DMS 273 treated with DMSO at 0.1 percent for 48 hours (cell line): ENCODE measurements at regions not wholly inside any gene's neighbourhood (a gene's known extent, or its start where the extent isn't known, plus 50 kb on each side); places are given as distances from the start of the nearest gene placed in this dataset.
"Not testable (repeated sequence)": the region's sequence is repeated elsewhere in the genome, so short reads cannot be mapped to it uniquely, and the experiment has no call there.

Experiments used
- DNase-seq: peaks from one replicate; lab custom pipeline; 2025; lab: John Stamatoyannopoulos, UW

GRCh38 chr6:49370518-49370917, 92.5 kb downstream of the MMUT start:
- no peak for DNase-seq

DNA sequence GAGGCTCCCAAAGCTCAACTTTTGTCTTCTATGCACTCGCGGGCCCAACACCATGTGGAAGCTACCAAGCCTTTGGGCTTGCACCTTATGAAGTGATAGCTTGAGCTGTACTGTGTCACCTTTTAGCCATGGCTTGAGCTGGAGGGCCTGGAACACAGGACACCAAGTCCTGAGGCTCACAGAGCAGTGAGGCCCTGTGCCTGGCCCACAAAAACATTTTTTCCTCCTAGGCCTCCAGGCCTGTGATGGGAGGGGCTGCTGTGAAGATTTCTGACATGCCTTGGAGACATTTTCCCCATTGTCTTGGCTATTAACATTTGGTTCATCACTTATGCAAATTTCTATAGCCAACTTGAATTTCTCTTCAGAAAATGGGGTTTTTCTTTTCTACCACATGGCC, 96.5 kb downstream of the MMUT start:
- no peak for DNase-seq

DNA sequence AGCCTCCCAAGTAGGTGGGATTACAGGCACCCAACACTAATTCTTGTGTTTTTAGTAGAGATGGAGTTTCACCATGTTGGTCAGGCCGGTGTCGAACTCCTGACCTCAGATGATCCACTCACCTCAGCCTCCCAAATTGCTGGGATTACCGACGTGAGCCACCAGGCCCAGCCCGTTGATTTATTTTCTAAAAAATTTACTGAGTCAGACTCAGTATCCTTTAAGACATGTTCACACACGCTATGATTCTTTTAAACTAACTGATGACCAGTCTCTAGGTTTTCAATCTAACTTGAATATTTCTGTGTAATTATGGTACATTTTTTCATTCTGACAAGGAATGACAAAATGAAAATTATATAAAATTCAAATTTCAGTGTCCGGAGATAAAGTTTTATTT, 114.5 kb downstream of the MMUT start:
- no peak for DNase-seq

DNA sequence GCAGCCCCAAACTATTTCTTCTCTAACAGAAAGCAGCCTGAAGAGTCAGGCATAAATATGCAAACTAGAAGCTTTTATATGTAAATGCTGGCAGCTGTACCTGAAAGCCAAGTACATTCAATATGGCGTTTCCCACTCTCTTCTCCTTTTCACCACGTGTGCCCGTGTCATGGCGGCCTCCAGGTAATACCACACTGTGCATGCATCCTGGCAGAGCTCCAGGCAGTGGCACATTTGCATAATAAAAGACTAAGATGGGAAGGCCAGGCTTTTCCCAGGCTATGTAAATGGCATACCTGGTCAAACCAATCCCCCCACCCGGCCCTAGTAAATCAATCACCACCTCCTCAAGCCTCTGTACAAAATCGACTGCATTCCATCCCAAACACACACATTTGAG, 120.6 kb downstream of the MMUT start:
- no peak for DNase-seq

DNA sequence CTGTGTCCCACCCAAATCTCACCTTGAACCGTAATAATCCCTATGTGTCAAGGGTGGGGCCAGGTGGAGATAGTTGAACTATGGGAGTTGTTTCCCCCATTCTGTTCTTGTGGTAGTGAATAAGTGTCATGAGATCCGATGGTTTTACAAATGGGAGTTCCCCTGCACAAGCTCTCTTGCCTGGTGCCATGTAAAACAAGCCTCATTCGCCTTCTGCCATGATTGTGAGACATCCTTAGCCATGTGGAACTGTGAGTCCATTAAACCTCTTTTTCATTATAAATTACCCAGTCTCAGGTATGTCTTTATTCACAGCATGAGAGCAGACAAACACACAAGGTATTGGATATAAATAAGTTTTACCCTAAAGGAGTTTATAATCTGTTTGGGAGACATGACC, 121.2 kb downstream of the MMUT start:
- DNase-seq: no peak

DNA sequence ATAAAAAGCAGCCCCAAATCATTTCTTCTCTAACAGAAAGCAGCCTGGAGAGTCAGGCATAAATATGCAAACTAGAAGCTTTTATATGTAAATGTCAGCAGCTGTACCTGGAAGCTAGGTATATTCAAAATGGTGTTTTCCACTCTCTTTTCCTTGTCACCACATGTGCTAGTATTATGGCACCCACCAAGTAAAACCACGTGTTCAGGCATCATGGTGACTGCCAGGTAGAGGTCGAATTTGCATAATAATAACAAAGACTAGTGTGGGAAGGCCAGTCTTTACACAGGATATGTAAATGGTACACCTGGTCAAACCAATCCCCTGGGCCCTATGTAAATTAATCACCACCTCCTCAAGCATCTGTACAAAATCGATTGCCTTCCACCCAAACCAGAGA, 124.0 kb downstream of the MMUT start:
- DNase-seq: no peak

- no peak for DNase-seq
Observed at GRCh38 chr6:49336514-49337131, 126.4 kb downstream of the MMUT start.

- DNase-seq: no peak
Observed at GRCh38 chr6:49333345-49334125, 129.5 kb downstream of the MMUT start.

- no peak for DNase-seq
Observed at GRCh38 chr6:49332781-49333180, 130.3 kb downstream of the MMUT start.

DNA sequence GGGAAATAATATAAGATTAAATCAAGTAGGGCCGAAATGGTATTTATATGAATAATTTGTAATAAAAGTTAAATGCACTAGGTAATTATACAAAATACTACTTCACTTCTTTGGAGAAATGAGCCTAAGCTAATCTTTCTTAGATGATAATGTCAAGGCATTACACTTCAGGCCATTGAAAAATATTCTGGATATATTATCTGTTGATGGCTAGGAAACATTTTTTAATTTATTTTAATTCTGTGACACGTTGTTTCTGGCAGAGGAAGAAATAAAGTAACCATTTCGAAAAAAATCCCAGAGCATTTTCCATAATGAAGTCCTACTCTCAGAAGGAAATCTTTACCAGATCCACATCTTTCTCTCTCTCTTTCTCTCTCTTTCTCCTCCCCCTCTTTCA, 133.9 kb downstream of the MMUT start:
- DNase-seq: no peak

DNA sequence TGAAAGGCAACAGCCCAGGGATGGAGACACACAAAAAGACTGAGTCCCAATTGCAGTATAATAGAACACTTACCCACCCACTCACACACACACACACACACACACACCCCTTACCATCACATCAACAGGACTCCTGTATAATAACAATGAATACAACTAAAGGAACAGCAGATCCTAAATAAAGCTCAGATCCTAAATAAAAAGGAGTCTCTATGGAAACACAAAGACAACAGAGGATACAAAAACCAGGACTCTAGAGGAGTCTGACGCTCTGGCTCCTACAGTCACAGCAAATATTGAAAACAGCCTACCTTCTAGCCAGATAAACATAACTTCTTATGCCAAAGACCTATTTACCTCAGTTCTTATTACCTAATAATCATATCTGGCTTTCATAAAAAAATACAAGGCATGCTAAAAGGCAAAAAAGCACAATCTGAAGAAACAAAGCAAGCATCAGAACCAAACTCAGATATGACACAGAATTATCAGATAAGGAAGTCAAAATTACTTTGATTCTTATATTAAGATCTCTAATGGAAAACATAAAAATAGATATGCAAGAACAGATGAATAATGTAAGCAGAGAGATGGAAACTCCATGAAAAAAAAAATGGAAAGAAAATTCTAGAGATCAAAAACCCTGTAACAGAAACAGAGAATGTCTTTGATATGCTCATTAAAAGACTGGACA, 134.9 kb downstream of the MMUT start:
- no peak for DNase-seq

GRCh38 chr6:49327571-49327970, 135.5 kb downstream of the MMUT start:
- no peak for DNase-seq

DNA sequence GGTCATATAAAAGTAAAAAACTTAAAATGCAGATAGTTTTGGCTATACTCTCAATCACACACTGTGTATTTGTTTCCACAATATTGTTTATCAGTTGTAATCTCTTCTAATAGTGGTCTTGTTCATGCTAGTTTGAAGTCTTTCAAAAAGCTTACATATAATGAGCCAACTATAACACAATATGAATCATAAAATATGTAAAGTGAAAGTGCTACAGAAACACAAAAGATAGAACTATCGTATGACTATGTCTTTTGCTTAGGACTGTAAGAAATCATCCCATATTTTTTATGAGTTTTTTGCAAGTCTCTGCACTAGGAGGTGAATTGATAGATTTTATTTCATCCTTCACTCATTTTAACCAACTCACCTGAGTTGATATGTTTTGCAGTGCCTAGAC, 136.0 kb downstream of the MMUT start:
- DNase-seq: no peak

GRCh38 chr6:49326347-49326746, 136.7 kb downstream of the MMUT start:
- no peak for DNase-seq

DNA sequence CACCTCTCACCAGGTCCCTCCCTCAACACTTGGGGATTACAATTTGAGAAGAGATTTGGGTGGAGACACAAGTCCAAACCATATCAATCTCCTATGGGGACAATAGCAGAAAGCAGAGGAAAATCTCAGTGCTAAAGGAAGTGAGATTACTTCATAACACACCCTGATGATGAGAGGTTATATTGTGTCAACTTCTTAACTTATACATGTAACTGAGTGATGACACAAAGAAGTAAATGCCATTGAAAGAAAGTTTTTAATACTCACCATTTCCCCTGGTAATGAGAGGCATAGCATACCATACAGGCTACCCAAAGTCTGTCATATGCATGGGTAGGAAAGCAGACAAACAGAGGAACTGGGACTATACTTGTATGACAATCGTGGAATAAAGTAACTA, 137.2 kb downstream of the MMUT start:
- no peak for DNase-seq

- no peak for DNase-seq
Observed at GRCh38 chr6:49322861-49323260, 140.2 kb downstream of the MMUT start.

DNA sequence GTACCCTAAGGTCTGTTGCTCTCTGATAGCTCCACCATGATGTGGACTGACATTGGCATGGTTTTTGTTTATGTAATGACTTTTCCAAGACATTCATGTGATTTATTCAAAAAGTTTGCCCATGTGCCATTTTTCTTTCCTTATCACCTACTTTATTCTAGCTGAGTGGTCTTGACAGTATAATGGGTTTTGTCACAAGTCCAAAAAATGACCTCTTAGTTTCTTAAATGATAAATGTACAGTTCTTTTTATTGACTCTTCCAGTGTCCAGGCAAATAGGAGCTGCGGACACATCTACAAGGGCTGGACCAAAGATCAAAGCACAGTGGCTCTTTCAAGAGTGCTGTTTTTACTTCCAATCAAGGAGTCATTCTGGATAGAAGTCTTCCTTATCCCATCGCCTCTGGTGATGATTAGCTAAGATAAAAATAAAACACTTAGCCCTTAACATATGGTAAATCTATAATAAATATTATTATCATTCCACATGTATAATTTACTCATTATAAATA, 141.4 kb downstream of the MMUT start:
- no peak for DNase-seq

DNA sequence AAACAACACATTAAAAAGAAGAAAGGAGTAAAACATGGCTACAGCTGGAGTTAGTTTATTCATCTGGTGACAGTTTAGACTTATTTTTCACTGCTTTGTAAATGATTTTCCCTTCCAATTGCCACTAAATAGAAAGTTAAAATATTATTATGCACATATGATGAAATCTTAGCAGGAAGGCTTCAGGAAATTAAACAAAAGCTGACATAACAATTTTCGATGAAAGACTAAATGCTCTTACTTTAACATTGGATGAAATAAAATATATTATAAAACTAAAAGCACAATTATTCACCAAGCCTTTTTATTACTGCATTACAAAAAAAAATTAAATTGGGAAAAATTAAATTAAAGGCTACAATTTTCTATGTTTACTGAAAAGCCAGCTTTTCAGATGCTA, 158.0 kb downstream of the MMUT start:
- DNase-seq: no peak

DNA sequence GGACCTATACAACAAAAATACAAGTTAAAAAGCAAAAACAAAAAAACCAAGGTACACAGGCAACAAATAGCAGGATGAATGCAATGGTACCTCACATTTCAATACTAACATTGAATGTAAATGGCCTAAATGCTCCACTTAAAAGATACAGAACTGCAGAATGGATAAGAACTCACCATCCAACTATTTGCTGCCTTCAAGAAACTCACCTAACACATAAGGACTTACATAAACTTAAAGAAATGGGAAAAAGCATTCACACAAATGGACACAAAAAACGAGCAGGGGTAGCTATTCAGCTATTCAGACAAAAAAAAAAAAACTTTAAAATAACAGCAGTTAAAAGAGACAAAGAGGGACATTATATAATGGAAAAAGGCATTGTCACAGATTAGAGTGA, 158.7 kb downstream of the MMUT start:
- DNase-seq: not testable (repeated sequence)

DNA sequence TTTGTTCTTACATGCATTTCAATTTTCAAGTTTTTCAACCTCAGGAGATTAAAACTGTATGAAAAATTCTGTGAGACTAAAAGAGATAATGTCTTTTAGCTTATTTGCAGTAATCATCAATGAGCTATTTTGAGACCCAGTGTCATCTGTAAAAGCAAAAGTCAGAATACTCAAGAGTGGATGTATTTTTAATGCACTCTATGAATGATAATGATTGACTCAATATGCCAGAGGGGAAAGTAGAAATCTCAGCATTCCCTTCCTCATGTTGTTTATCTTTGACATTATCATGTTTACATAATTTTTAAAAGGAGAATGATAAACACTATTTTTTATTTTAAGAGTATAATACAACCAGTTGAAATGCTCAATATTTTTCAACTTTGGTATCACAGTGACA, 162.1 kb downstream of the MMUT start:
- DNase-seq: no peak

DNA sequence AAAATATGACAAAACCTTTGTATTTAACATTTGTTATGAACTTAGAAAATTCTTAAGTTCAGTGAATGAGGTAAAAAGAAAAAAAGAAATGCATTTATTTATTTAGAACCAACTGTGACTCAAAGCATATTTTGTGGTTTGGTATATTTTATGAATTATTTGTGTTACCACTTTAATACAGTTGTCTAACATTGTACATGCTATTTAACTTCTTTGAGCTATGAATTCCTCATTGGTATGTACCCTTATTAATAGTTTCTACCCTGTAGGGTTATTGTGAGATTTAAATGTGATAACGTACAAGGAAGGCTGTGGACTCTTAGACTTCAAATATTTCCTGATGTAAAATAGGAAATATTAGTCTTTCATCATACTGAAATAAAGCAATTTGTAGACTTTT, 162.6 kb downstream of the MMUT start:
- DNase-seq: no peak

DNA sequence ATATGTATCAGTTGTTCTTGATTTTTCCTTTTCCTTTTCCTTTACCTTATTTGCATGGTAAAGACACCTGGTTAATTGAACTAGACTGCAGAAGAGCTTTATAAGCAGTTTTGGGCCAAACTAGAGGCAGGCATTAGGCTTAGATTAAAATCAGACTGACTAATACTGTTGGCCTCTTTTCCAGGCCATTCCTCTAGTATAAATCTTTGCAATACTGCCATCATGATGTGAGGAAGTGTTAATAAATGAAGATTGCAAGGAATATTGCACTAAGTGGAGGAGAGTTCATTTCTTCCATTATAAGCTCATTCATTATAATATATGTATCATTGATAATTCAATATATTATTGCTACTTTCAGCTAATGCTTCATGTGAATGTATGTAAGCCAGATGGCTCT, 163.8 kb downstream of the MMUT start:
- DNase-seq: no peak

- DNase-seq: no peak
Observed at GRCh38 chr6:49284180-49284579, 178.9 kb downstream of the MMUT start.
